GM12878 (cell line): ENCODE measurements at regions not wholly inside any gene's neighbourhood (a gene's known extent, or its start where the extent isn't known, plus 50 kb on each side); places are given as distances from the start of the nearest gene placed in this dataset.

ENCODE experiments used
- ATAC-seq: fragments of 200-7000 bp; cut with Tn5 transposase; 3 replicates; pipeline ENCODE4 v1.9.1; 2020; ENCODE audit warnings: mild to moderate bottlenecking, moderate library complexity
- BruUV-seq: library from RNA; stranded (reverse); fragments of 400-500 nt; replicated peaks from 2 replicates; lab custom pipeline; 2021; lab: Mats Ljungman, UMichigan
- CTCF ChIA-PET: fragments of 300-600 bp; sonication (Branson Sonifier 250); formaldehyde crosslinking; extraction: SDS; loops from one replicate; lab custom pipeline; 2021; ENCODE audit warnings: inconsistent platforms; lab: Yijun Ruan, JAX
- POLR2A ChIA-PET: fragments of 350-600 bp; formaldehyde crosslinking; extraction: SDS; loops from one replicate; lab custom pipeline; 2021; ENCODE audit warnings: inconsistent platforms; lab: Charles Lee
- RAD21 ChIA-PET: fragments of 300-600 bp; sonication (Branson Sonifier 250); formaldehyde crosslinking; loops from one replicate; lab custom pipeline; 2023; ENCODE audit warnings: antibody characterized with exemption; ENCODE audit not compliant: unreplicated experiment; lab: Charles Lee
- SMC1A ChIA-PET: fragments of 300-600 bp; sonication (Branson Sonifier 250); formaldehyde crosslinking; loops from one replicate; lab custom pipeline; 2023; ENCODE audit not compliant: unreplicated experiment, uncharacterized antibody; lab: Charles Lee
- DNase-seq: peaks from one replicate; pipeline ENCODE4 v3.0.0-alpha.2; 2011; ENCODE audit warnings: low read depth, low spot score
- FAIRE-seq: peaks from 3 replicates; lab custom pipeline; 2011; peaks lifted over from hg19 to GRCh38; lab: Jason Lieb, UNC
- H2AFZ ChIP-seq: 2 replicates; pipeline ENCODE4 v1.6.0; 2011; ENCODE audit warnings: low read depth, low read length, control low read depth; ENCODE audit not compliant: control insufficient read depth
- H3K27ac ChIP-seq: 2 replicates; pipeline ENCODE4 v1.5.1; 2011; ENCODE audit warnings: control low read depth; ENCODE audit not compliant: control insufficient read depth, insufficient read depth
- H3K27me3 ChIP-seq, 2 experiments: replicated peaks in 1 of 2; 2 replicates each; pipeline versions ENCODE4 v1.6.0 to v1.6.1; 2011; ENCODE audit warnings: low read length in 1 of 2; ENCODE audit not compliant: control insufficient read depth in 2 of 2, insufficient read depth in 2 of 2
- H3K36me3 ChIP-seq, 2 experiments: 2 replicates each; pipeline ENCODE4 v1.5.1; 2011; ENCODE audit warnings: low read length in 1 of 2; ENCODE audit not compliant: control insufficient read depth in 2 of 2, insufficient read depth in 2 of 2
- H3K4me1 ChIP-seq: 2 replicates; pipeline ENCODE4 v1.6.1; 2011; ENCODE audit warnings: mild to moderate bottlenecking, low read length, moderate library complexity, mixed read lengths; ENCODE audit not compliant: control insufficient read depth, insufficient read depth
- H3K4me2 ChIP-seq: 2 replicates; pipeline ENCODE4 v1.6.0; 2011; ENCODE audit warnings: control low read depth; ENCODE audit not compliant: control insufficient read depth, insufficient read depth
- H3K4me3 ChIP-seq: fragments of 200-600 bp; sonication (generic); 2 replicates; pipeline ENCODE4 v1.5.1; 2016
- H3K79me2 ChIP-seq: 2 replicates; pipeline ENCODE4 v1.6.0; 2011; ENCODE audit warnings: low read length; ENCODE audit not compliant: control insufficient read depth, insufficient read depth
- H3K9ac ChIP-seq: 2 replicates; pipeline ENCODE4 v1.8.0; 2011; ENCODE audit warnings: low read length, control low read depth, mixed read lengths; ENCODE audit not compliant: control insufficient read depth, insufficient read depth
- H3K9me3 ChIP-seq: replicated peaks from 3 replicates; pipeline ENCODE4 v1.5.1; 2011; ENCODE audit warnings: mild to moderate bottlenecking, low read length; ENCODE audit not compliant: control insufficient read depth, insufficient read depth
- H4K20me1 ChIP-seq: 2 replicates; pipeline ENCODE4 v1.6.0; 2011; ENCODE audit not compliant: control insufficient read depth, insufficient read depth
- BCL11A ChIP-seq: IDR thresholded peaks from 2 replicates; pipeline ENCODE4 v1.6.1; 2011; ENCODE audit warnings: low read depth, low read length
- PML ChIP-seq: IDR thresholded peaks from 2 replicates; pipeline ENCODE4 v1.6.1; 2012; ENCODE audit warnings: low read length, inconsistent platforms
- POLR2AphosphoS2 ChIP-seq: IDR thresholded peaks from 2 replicates; pipeline ENCODE4 v1.6.1; 2011; ENCODE audit warnings: low read depth, mild to moderate bottlenecking, low read length, improper control_type of control experiment, moderate library complexity
- SMAD5 ChIP-seq: IDR thresholded peaks from 2 replicates; pipeline ENCODE4 v1.6.1; 2016; ENCODE audit warnings: antibody characterized with exemption, low read depth
- YY1 ChIP-seq: IDR thresholded peaks from 2 replicates; pipeline ENCODE4 v1.6.1; 2011; ENCODE audit warnings: low read depth, mild to moderate bottlenecking, low read length
- WGBS: methylation state at CpG from one replicate; pipeline ENCODE4 v1.1.6; 2016; ENCODE audit warnings: low lambda C conversion rate; ENCODE audit not compliant: insufficient replicate concordance, insufficient coverage; ENCODE audit errors: missing lambda C conversion rate; 5-methylcytosine and 5-hydroxymethylcytosine counted together
- in situ Hi-C: fragments of 300-500 bp; cut with MboI; formaldehyde crosslinking; loops from 9 replicates; pipeline ENCODE4 v1.14.3; 2018; ENCODE audit warnings: mixed read lengths
- intact Hi-C: fragments of 100-400 bp; cut with micrococcal nuclease; formaldehyde crosslinking; loops from one replicate; pipeline ENCODE4 v1.14.2; 2022; ENCODE audit not compliant: unreplicated experiment
- TF ChIP-seq, protein P1 (sequence below): fragments of 150-350 bp; IDR thresholded peaks from 2 replicates; pipeline ENCODE4 v1.6.1; 2014; ENCODE audit warnings: mild to moderate bottlenecking, low read depth, low read length
- TF ChIP-seq, protein P2 (sequence below): fragments of 450-650 bp; IDR thresholded peaks from 2 replicates; pipeline ENCODE4 v1.6.1; 2017; ENCODE audit warnings: mild to moderate bottlenecking, moderate library complexity
- TF ChIP-seq, protein P3 (sequence below): fragments of 450-650 bp; formaldehyde crosslinking; IDR thresholded peaks from 2 replicates; pipeline ENCODE4 v1.4.0; 2022; ENCODE audit warnings: mild to moderate bottlenecking, moderate library complexity
- TF ChIP-seq, protein P4 (sequence below): IDR thresholded peaks from 2 replicates; pipeline ENCODE4 v1.6.1; 2011; ENCODE audit warnings: mild to moderate bottlenecking, low read depth, low read length, moderate library complexity; ENCODE audit not compliant: insufficient replicate concordance

DNA sequence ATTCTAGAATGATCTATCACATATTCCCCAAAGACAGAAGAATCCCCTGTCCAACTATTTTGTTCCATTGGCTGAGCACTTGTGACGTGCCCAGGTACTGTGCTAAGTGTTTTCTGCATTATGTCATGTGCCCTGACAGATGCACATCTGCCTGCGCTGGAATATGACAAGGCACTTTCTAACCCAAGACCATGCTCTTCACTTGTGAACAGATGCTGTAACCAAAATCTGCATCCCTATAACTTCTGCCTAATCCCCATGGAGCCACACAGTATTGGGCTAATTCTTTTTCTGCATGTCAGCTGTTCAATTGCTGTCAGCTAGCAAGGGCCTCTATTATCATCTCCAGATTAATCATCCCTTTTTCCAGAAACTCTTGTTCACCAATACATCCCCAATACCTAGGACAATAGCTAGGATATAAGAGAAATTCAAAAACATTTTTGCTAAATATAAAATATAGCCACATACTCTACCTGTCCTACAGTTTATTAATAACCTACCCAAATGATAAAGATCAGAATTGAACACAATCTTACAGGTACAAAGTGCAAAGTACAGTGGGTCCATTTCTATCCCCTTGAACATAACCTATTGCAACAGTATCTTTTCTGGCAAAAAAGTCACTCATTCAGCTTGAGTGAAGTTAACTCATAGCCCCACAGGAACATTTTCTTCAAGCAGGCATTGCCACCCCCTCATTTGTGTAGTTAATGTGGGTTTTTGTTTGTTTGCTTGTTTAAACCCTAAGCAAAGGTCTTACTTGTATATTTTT, 109.4 kb upstream of the LRRN1 start:
- DNase-seq: no peak
- Histone ChIP-seq H2AFZ (no peak overlapping the region), H3K4me1 (no peaks in the 10 kb centered on the region), H4K20me1 (no peaks in the 10 kb centered on the region), H3K36me3 (no peaks in the 10 kb centered on the region), H3K27ac (no peak overlapping the region), H3K79me2 (no peaks in the 10 kb centered on the region), H3K27me3 (no peaks in the 10 kb centered on the region), H3K9ac (no peak overlapping the region), H3K4me3 (no peak overlapping the region), H3K9me3 (no peaks in the 10 kb centered on the region), H3K4me2 (no peak overlapping the region)
- no peak for FAIRE-seq
- BruUV-seq: no TSS peak
- intact Hi-C loops: no loop called here
- ChIA-PET POLR2A (no interaction called here), RAD21 (no interaction called here), SMC1A (no interaction called here), CTCF (interaction anchor here (1.4 kb wide), 1 partner anchor 308 kb away, joined by 4 read pairs; no protein-coding TSS in a partner anchor)
- WGBS: 45% methylated on average over 2 of the region's 2 CpGs
- no peak for ATAC-seq
- in situ Hi-C loops: no loop called here
- TF ChIP-seq PML (no peak), SMAD5 (no peak), YY1 (no peak), BCL11A (no peak), POLR2AphosphoS2 (no peak)
- TF ChIP-seq, protein P1, sequence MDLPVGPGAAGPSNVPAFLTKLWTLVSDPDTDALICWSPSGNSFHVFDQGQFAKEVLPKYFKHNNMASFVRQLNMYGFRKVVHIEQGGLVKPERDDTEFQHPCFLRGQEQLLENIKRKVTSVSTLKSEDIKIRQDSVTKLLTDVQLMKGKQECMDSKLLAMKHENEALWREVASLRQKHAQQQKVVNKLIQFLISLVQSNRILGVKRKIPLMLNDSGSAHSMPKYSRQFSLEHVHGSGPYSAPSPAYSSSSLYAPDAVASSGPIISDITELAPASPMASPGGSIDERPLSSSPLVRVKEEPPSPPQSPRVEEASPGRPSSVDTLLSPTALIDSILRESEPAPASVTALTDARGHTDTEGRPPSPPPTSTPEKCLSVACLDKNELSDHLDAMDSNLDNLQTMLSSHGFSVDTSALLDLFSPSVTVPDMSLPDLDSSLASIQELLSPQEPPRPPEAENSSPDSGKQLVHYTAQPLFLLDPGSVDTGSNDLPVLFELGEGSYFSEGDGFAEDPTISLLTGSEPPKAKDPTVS: no peak
- TF ChIP-seq, protein P2, sequence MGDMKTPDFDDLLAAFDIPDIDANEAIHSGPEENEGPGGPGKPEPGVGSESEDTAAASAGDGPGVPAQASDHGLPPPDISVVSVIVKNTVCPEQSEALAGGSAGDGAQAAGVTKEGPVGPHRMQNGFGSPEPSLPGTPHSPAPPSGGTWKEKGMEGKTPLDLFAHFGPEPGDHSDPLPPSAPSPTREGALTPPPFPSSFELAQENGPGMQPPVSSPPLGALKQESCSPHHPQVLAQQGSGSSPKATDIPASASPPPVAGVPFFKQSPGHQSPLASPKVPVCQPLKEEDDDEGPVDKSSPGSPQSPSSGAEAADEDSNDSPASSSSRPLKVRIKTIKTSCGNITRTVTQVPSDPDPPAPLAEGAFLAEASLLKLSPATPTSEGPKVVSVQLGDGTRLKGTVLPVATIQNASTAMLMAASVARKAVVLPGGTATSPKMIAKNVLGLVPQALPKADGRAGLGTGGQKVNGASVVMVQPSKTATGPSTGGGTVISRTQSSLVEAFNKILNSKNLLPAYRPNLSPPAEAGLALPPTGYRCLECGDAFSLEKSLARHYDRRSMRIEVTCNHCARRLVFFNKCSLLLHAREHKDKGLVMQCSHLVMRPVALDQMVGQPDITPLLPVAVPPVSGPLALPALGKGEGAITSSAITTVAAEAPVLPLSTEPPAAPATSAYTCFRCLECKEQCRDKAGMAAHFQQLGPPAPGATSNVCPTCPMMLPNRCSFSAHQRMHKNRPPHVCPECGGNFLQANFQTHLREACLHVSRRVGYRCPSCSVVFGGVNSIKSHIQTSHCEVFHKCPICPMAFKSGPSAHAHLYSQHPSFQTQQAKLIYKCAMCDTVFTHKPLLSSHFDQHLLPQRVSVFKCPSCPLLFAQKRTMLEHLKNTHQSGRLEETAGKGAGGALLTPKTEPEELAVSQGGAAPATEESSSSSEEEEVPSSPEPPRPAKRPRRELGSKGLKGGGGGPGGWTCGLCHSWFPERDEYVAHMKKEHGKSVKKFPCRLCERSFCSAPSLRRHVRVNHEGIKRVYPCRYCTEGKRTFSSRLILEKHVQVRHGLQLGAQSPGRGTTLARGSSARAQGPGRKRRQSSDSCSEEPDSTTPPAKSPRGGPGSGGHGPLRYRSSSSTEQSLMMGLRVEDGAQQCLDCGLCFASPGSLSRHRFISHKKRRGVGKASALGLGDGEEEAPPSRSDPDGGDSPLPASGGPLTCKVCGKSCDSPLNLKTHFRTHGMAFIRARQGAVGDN: no peak
- TF ChIP-seq, protein P3, sequence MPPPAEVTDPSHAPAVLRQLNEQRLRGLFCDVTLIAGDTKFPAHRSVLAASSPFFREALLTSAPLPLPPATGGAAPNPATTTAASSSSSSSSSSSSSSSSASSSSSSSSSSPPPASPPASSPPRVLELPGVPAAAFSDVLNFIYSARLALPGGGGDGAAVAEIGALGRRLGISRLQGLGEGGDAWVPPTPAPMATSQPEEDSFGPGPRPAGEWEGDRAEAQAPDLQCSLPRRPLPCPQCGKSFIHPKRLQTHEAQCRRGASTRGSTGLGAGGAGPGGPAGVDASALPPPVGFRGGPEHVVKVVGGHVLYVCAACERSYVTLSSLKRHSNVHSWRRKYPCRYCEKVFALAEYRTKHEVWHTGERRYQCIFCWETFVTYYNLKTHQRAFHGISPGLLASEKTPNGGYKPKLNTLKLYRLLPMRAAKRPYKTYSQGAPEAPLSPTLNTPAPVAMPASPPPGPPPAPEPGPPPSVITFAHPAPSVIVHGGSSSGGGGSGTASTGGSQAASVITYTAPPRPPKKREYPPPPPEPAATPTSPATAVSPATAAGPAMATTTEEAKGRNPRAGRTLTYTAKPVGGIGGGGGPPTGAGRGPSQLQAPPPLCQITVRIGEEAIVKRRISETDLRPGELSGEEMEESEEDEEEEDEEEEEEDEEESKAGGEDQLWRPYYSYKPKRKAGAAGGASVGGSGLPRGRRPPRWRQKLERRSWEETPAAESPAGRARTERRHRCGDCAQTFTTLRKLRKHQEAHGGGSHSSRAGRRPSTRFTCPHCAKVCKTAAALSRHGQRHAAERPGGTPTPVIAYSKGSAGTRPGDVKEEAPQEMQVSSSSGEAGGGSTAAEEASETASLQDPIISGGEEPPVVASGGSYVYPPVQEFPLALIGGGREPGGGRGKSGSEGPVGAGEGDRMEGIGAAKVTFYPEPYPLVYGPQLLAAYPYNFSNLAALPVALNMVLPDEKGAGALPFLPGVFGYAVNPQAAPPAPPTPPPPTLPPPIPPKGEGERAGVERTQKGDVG (CRISPR knock-in tag): no peak
- TF ChIP-seq, protein P4, sequence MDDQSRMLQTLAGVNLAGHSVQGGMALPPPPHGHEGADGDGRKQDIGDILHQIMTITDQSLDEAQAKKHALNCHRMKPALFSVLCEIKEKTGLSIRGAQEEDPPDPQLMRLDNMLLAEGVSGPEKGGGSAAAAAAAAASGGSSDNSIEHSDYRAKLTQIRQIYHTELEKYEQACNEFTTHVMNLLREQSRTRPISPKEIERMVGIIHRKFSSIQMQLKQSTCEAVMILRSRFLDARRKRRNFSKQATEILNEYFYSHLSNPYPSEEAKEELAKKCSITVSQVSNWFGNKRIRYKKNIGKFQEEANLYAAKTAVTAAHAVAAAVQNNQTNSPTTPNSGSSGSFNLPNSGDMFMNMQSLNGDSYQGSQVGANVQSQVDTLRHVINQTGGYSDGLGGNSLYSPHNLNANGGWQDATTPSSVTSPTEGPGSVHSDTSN: no peak
